GDM1 (cell line): ENCODE measurements at regions not wholly inside any gene's neighbourhood (a gene's known extent, or its start where the extent isn't known, plus 50 kb on each side); places are given as distances from the start of the nearest gene placed in this dataset.
"Not testable (repeated sequence)": the region's sequence is repeated elsewhere in the genome, so short reads cannot be mapped to it uniquely, and the experiment has no call there.

ENCODE experiments used
- DNase-seq: peaks from one replicate; lab custom pipeline; 2025; lab: John Stamatoyannopoulos, UW

GRCh38 chr9:103237571-103238109, 242.5 kb downstream of the CYLC2 start:
- DNase-seq = not testable (repeated sequence)

DNA sequence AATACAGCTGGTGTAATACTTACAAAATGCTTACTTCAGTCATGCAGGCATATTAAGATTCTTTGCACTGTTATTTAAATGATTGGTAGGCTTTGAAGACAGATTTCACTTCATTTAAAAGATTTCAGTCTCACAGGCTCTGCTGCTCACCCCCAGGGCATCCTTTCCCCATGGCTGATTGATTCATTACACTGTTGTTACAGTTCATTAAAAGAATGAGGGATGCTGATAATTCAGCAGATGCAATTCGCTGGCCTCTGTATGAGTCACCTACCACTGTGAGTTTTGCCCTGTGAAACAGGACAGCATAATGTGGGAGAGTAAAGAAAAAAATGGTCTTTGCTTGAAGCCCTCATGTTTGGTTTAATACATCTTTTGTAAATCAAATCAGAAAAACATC, 246.9 kb downstream of the CYLC2 start:
- DNase-seq = no peak

DNA sequence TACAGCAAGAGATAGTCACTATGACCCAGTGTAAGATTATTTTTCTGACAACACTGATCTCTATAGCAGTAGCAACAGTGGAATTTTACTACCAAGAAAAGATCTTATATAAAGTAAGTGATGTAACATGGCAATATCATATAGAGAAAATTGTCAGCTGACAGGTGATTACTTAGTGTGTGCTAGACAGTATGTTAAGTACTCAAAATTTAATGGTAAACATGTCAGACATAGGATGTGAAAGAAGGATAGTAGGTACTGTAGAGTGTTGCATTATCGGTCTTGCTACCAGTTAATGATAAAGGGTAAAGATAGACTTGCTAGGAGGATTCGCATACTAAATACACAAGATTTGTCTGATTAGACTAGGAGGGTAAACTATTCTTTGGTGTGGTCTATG, 247.4 kb downstream of the CYLC2 start:
- DNase-seq = no peak

GRCh38 chr9:103243553-103243952, 248.4 kb downstream of the CYLC2 start:
- no peak for DNase-seq

DNA sequence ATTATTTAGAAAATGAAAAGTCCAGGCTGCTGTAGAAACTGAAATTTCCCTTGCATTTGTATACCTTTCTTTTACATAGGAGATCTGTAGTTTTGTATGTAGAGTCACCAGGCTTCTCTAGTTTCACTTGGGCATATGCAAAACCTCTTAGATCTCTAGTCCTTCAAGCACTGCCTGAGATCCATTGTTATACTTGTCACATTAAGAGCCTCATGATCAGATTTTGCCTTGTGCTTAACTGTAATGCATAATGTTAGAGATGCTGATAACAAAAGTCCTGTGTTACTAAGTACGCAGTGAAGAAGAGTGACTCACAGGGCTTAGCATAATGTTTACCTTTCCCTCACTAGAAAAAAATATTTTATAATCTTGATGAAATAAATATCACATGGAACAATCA, 250.2 kb downstream of the CYLC2 start:
- DNase-seq = no peak

DNA sequence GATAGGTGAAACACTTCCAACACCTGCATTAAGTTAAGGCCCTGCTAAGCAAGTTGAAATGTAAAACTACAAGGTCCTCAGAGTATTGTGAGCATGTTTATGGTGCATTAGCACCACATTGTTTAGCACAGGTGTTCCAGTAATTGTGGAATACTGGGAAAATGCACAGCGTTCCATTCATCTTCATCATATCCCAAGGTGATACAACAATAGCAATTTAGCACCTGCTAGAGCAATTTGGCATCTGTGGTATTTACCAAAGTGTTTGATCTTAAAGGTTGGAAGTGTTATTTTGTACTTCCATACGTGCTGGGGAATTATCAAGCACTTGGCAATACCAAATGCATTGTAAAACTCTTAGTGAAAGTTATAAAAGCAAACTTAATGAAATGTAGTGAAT, 266.8 kb downstream of the CYLC2 start:
- no peak for DNase-seq

GRCh38 chr9:103266064-103266463, 270.9 kb downstream of the CYLC2 start:
- DNase-seq = no peak

- DNase-seq = no peak
Measured at GRCh38 chr9:103277240-103277639, 282.1 kb downstream of the CYLC2 start.

DNA sequence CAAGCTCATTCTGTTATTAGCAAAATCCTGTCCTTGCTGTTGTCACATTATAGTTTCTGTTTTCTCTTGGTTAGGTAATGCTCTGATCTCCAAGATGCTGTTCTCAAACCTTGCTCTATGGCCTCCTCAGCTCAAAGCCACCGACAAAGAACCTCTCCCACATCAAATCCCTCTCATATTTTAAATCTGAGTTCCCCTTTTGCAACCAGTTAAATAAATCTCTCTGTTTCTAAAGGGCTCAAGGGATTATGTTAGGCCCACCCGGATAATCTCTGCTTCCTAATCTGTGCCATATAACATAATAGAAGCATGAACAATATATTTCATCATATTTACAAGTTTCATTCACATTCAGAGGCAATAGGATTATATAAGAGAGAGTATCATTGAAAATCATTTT, 286.0 kb downstream of the CYLC2 start:
- no peak for DNase-seq

- DNase-seq = no peak
Measured at GRCh38 chr9:103287361-103287760, 292.2 kb downstream of the CYLC2 start.

- no peak for DNase-seq
Measured at GRCh38 chr9:103296189-103296588, 301.1 kb downstream of the CYLC2 start.

DNA sequence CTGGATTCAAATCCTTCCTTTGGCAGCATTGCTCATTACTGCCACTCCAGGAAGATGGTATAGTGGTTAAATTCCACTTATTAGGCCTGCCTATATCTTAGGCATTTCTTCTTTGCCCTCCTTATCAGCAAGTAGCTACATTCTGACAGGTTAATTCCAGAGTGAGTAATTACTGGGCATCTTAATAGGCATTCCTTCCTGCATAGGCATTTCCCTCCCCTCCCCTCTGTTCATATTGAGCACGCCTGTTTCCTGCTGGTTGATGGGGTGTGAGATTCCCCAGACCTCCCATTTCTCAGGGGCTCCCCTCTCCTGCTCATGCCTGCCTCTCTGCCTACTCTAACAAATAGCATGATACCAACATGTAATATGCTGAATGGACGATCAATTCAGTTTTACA, 305.9 kb downstream of the CYLC2 start:
- no peak for DNase-seq

- DNase-seq = no peak
Measured at GRCh38 chr9:103304797-103305196, 309.7 kb downstream of the CYLC2 start.

DNA sequence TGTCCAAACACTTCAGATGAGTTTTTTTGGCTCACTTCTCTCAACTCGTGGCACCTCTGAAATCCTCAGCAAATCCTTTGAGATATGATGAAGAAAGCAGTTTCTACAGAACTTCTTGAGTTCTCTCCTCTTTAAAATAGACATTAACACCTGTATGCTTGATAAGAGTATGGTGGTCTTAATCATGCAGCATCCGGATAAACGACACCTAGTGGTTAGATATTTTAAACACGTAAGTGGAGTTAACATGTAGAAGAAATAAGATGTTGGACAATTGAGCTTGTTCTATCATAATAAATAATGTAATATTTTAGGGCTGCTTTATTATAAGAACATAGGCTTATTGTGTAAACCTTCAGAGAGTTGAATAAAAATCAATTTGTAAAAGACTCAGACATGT, 324.8 kb downstream of the CYLC2 start:
- DNase-seq = no peak

- DNase-seq = no peak
Measured at GRCh38 chr9:103323699-103324098, 328.6 kb downstream of the CYLC2 start.

GRCh38 chr9:103335461-103335860, 340.3 kb downstream of the CYLC2 start:
- no peak for DNase-seq

DNA sequence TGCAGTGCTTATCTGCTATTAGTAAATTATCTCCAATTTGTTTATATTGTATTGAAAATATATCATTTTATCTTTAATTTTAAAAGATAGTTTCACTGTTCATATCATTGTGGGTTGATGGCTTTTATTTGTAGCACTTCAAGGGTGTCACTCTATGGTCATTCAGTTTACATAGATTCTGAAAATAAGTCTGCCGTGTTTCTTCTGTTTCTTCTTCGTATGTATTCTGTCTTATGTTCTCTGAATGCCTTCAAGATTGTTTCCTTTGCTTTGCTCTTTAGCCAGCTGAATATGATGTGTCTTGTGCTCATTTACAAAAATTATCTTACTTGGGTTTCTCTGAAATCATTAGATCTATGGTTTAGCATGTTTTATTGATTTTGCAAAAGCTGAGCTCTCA, 359.9 kb downstream of the CYLC2 start:
- DNase-seq = no peak

GRCh38 chr9:103357980-103358379, 362.8 kb downstream of the CYLC2 start:
- not testable (repeated sequence) for DNase-seq

- DNase-seq = no peak
Measured at GRCh38 chr9:103361906-103362305, 366.8 kb downstream of the CYLC2 start.

GRCh38 chr9:103362986-103363385, 367.9 kb downstream of the CYLC2 start:
- no peak for DNase-seq

- no peak for DNase-seq
Measured at GRCh38 chr9:103364753-103365152, 369.6 kb downstream of the CYLC2 start.

DNA sequence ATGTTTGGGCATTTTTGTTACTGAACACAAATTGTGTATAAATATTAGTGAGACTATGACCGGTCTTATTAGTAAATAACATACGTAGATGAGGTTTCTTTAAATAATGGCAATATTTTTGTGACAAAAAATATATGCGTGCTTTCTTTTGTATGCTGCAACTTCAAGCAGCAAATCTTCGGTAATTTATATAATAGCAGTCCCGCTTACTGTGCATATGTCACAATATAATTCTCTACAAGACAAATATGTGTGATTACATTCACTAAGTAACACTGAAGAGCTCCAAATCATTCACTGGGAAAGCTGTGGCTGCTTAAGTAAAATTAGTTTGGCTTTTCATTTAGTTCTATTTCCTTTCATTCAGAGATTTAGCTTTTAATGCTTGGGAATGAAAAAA, 376.0 kb downstream of the CYLC2 start:
- no peak for DNase-seq

DNA sequence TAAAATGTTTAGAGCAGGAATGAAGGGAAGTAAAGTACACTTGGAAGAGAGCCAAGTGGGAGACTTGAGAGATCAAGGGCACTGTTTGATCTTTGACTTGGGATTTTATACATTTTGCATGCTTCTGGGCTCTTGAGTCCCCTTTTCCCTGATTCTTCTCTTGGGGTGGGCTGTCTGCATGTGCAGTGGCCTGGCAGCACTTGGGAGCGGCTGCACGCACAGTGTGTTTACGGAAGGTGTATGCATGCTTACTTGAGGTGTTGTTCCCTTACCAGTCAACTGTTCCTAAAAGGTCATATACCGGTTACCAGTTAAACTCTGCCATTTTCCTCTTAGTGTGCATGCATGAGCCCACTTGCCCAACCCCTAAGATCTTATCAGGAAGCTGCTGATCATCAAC, 377.7 kb downstream of the CYLC2 start:
- DNase-seq = no peak

DNA sequence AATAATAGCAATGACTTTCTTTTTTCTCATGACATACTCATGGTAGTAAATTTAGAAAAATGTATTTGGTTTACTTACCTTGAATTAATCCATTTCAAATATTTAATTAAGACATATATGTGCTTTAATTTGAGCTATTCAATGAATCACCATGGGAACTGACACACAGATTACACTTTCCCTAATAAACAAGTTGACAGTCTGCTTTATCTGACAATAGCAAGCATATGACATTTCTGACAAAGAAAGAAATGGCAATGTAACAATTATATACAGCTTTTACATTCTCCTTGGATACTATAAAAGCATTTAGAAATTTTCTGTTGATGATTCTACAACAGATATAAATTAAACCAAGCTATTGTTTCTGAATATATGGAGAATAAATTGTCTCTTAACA, 382.5 kb downstream of the CYLC2 start:
- no peak for DNase-seq
